ENCODE measurements at regions not wholly inside any gene's neighbourhood (a gene's known extent, or its start where the extent isn't known, plus 50 kb on each side); places are given as distances from the start of the nearest gene placed in this dataset.

- TF ChIP-seq, protein P1, sequence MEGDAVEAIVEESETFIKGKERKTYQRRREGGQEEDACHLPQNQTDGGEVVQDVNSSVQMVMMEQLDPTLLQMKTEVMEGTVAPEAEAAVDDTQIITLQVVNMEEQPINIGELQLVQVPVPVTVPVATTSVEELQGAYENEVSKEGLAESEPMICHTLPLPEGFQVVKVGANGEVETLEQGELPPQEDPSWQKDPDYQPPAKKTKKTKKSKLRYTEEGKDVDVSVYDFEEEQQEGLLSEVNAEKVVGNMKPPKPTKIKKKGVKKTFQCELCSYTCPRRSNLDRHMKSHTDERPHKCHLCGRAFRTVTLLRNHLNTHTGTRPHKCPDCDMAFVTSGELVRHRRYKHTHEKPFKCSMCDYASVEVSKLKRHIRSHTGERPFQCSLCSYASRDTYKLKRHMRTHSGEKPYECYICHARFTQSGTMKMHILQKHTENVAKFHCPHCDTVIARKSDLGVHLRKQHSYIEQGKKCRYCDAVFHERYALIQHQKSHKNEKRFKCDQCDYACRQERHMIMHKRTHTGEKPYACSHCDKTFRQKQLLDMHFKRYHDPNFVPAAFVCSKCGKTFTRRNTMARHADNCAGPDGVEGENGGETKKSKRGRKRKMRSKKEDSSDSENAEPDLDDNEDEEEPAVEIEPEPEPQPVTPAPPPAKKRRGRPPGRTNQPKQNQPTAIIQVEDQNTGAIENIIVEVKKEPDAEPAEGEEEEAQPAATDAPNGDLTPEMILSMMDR (IDR thresholded peaks at IDR 0.05): no peak
- no peak for TF ChIP-seq POLR2A (IDR thresholded peaks at IDR 0.05)
Measured at GRCh38 chr5:133866903-133867245, 101.6 kb downstream of the C5orf15 start.

Measured in adrenal gland (tissue), 5 donors.